Activated B cell treated with CpG ODN at 0.5 μM for 24 hours (primary cell): ENCODE measurements at regions not wholly inside any gene's neighbourhood (a gene's known extent, or its start where the extent isn't known, plus 50 kb on each side); places are given as distances from the start of the nearest gene placed in this dataset.

Experiments
- ATAC-seq: fragments of 200-7000 bp; cut with Tn5 transposase; one replicate; pipeline ENCODE4 v1.10.0; 2021; ENCODE audit warnings: low read depth, mild to moderate bottlenecking, moderate library complexity
- CTCF ChIA-PET: fragments of 350-600 bp; sonication (Branson Sonifier 250); formaldehyde crosslinking; loops from one replicate; lab custom pipeline; 2021; ENCODE audit warnings: antibody characterized with exemption; lab: Charles Lee
- POLR2A ChIA-PET: fragments of 350-600 bp; sonication (Branson Sonifier 250); formaldehyde crosslinking; loops from one replicate; lab custom pipeline; 2021; ENCODE audit warnings: antibody characterized with exemption; lab: Charles Lee
- DNase-seq: peaks from one replicate; pipeline ENCODE4 v3.0.0; 2022
- H3K27ac Mint-ChIP-seq: one replicate; pipeline ENCODE4 v1.8.0; 2020; ENCODE audit warnings: mixed read lengths
- H3K27me3 Mint-ChIP-seq: one replicate; pipeline ENCODE4 v1.8.0; 2021; ENCODE audit warnings: mixed read lengths
- H3K36me3 Mint-ChIP-seq: one replicate; pipeline ENCODE4 v1.8.0; 2021; ENCODE audit warnings: low read depth, mixed read lengths
- H3K4me1 Mint-ChIP-seq: one replicate; pipeline ENCODE4 v1.8.0; 2021; ENCODE audit warnings: mixed read lengths
- H3K4me3 Mint-ChIP-seq: one replicate; pipeline ENCODE4 v1.8.0; 2020; ENCODE audit warnings: mild to moderate bottlenecking, mixed read lengths
- H3K9me3 Mint-ChIP-seq: one replicate; pipeline ENCODE4 v1.8.0; 2020; ENCODE audit warnings: mixed read lengths
- intact Hi-C: fragments of 100-400 bp; cut with micrococcal nuclease; formaldehyde crosslinking; loops from one replicate; pipeline ENCODE4 v1.15.1; 2024
- TF ChIP-seq, protein P1 (sequence below): fragments of 200-600 bp; IDR thresholded peaks from one replicate; pipeline ENCODE4 v1.8.0; 2022; ENCODE audit warnings: antibody characterized with exemption, mild to moderate bottlenecking

GRCh38 chr2:123093199-123093598, 931.9 kb upstream of the CNTNAP5 start:
- POLR2A ChIA-PET = no interaction called here
- no peaks in the 10 kb centered on the region for H3K27me3 Mint-ChIP-seq
- no peaks in the 10 kb centered on the region for H3K4me1 Mint-ChIP-seq
- DNase-seq (no peak), ATAC-seq (no peak)
- TF ChIP-seq, protein P1, sequence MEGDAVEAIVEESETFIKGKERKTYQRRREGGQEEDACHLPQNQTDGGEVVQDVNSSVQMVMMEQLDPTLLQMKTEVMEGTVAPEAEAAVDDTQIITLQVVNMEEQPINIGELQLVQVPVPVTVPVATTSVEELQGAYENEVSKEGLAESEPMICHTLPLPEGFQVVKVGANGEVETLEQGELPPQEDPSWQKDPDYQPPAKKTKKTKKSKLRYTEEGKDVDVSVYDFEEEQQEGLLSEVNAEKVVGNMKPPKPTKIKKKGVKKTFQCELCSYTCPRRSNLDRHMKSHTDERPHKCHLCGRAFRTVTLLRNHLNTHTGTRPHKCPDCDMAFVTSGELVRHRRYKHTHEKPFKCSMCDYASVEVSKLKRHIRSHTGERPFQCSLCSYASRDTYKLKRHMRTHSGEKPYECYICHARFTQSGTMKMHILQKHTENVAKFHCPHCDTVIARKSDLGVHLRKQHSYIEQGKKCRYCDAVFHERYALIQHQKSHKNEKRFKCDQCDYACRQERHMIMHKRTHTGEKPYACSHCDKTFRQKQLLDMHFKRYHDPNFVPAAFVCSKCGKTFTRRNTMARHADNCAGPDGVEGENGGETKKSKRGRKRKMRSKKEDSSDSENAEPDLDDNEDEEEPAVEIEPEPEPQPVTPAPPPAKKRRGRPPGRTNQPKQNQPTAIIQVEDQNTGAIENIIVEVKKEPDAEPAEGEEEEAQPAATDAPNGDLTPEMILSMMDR = no peak
- no peaks in the 10 kb centered on the region for H3K36me3 Mint-ChIP-seq
- intact Hi-C loops = no loop called here
- no peak overlapping the region for H3K27ac Mint-ChIP-seq
- no peak overlapping the region for H3K4me3 Mint-ChIP-seq
- peaks cover 5% of the 10 kb centered on the region for H3K9me3 Mint-ChIP-seq
- CTCF ChIA-PET = no interaction called here

DNA sequence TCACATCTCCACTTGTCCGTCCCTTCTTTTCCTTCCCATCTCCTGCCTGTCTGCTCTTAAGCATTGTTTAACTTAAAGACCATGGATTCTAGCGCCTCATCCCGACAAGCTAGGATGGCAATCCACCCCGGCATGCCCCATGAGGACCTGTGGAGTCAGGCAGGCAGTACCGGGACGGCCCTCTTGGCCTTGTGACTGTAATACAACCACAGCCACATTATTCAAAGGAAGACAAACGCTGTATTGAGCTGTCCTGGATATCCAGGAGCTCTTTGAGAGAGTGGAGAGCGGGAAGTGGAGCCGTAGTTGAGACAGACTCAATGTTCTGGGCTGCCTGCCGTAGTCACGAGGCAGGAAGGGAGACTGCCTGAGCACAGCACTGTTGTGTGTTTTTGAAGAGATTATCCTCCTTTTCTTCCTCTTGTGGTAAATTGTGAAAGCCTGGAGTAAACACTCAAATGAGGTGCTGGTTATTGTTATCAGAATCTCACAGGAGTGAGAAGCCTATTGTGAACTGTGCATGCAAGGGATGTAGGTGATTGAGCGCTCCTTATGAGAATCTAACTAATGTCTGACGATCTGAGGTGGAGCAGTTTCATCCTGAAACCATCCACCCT, 929.8 kb upstream of the CNTNAP5 start:
- intact Hi-C loops = no loop called here
- DNase-seq (no peak), ATAC-seq (no peak)
- Mint-ChIP-seq H3K36me3 (no peaks in the 10 kb centered on the region), H3K9me3 (peaks cover 5% of the 10 kb centered on the region), H3K4me1 (no peaks in the 10 kb centered on the region), H3K27ac (no peak overlapping the region), H3K4me3 (no peak overlapping the region), H3K27me3 (no peaks in the 10 kb centered on the region)
- TF ChIP-seq, protein P1 = no peak
- ChIA-PET POLR2A (no interaction called here), CTCF (no interaction called here)

DNA sequence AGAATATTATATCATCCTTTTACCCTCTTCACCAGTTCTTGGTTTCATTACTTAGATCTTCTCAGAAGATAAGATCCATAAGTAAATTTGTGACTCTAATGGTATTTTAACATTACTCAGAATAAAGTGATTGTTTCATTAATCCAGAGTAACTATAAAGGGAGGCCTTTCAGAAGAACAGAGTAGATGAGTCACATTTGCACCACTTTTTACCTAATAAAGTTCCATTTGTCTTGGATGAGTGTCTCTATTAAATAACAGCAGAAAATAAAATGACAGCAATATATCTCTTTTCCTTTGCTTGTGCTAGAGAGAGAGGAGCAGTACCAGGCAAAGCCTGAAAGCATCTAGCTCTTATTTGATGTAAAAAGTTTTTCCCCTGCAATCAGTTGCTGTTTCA, 926.5 kb upstream of the CNTNAP5 start:
- POLR2A ChIA-PET = no interaction called here
- H3K27me3 Mint-ChIP-seq = no peaks in the 10 kb centered on the region
- intact Hi-C loops = no loop called here
- TF ChIP-seq, protein P1 = no peak
- ATAC-seq = no peak
- no peak for DNase-seq
- H3K9me3 Mint-ChIP-seq = peaks cover 2% of the 10 kb centered on the region
- H3K27ac Mint-ChIP-seq = no peak overlapping the region
- no peaks in the 10 kb centered on the region for H3K36me3 Mint-ChIP-seq
- no peak overlapping the region for H3K4me3 Mint-ChIP-seq
- no peaks in the 10 kb centered on the region for H3K4me1 Mint-ChIP-seq
- CTCF ChIA-PET = no interaction called here

DNA sequence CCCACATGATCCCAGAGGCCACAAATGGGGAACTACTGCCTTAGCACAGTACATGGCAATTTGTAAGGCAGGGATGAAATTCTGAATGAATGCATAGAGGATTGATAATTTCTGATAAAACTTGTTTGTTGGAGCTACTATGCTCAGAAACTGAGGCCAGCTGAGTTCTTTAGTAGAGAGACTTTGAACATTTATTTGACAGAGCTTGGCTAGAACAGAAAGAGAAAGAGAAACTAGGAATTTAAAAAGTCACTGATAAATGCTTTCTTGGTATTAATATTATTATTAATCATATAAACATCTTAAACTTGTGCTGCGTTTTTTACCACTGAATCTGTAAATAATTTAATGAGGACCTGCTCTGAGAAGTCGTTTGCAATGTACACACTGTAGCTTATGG, 923.7 kb upstream of the CNTNAP5 start:
- TF ChIP-seq, protein P1 = no peak
- ATAC-seq (no peak), DNase-seq (no peak)
- intact Hi-C loops = no loop called here
- CTCF ChIA-PET = no interaction called here
- H3K9me3 Mint-ChIP-seq = peaks cover 4% of the 10 kb centered on the region
- no peak overlapping the region for H3K27ac Mint-ChIP-seq
- H3K36me3 Mint-ChIP-seq = no peaks in the 10 kb centered on the region
- H3K4me1 Mint-ChIP-seq = no peaks in the 10 kb centered on the region
- H3K4me3 Mint-ChIP-seq = no peak overlapping the region
- no peaks in the 10 kb centered on the region for H3K27me3 Mint-ChIP-seq
- POLR2A ChIA-PET = no interaction called here

DNA sequence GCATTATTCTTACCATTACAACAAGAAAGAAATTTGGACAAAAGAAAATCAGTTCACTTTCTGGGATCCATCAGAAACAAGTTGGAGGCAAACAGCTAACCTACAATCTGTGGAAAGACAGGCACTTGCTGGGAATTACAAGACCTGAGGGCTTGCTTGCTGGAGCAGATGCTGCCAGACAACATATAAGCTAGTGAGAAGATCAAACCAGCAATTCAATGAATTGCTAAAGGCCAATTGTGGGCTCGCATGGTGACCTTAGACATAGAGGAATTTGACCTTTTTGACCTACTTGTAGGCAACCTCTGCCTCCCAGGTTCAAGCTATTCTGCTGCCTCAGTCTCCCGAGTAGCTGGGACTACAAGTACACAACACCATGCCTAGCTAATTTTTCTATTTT, 921.2 kb upstream of the CNTNAP5 start:
- H3K4me1 Mint-ChIP-seq = no peaks in the 10 kb centered on the region
- H3K27ac Mint-ChIP-seq = no peak overlapping the region
- ChIA-PET POLR2A (no interaction called here), CTCF (no interaction called here)
- H3K27me3 Mint-ChIP-seq = no peaks in the 10 kb centered on the region
- peaks cover 5% of the 10 kb centered on the region for H3K9me3 Mint-ChIP-seq
- H3K4me3 Mint-ChIP-seq = no peak overlapping the region
- no peaks in the 10 kb centered on the region for H3K36me3 Mint-ChIP-seq
- intact Hi-C loops = no loop called here
- DNase-seq (no peak), ATAC-seq (no peak)
- TF ChIP-seq, protein P1 = no peak
